RWPE1 (cell line): ENCODE measurements at regions not wholly inside any gene's neighbourhood (a gene's known extent, or its start where the extent isn't known, plus 50 kb on each side); places are given as distances from the start of the nearest gene placed in this dataset.
A peak's percentile ranks its signal among the peaks of the same experiment; 100 is the strongest.

ENCODE experiments used
- CTCF ChIA-PET: fragments of 350-600 bp; sonication (Branson Sonifier 250); formaldehyde crosslinking; extraction: SDS; loops from one replicate; lab custom pipeline; 2021; lab: Yijun Ruan, JAX
- POLR2A ChIA-PET: fragments of 400-600 bp; formaldehyde crosslinking; extraction: SDS; loops from one replicate; lab custom pipeline; 2020; ENCODE audit warnings: antibody characterized with exemption; ENCODE audit not compliant: low non-redundant PET; lab: Yijun Ruan, JAX
- DNase-seq: peaks from one replicate; pipeline ENCODE4 v3.0.0; 2012; ENCODE audit warnings: low spot score
- H3K27ac ChIP-seq: fragments of 450-650 bp; 2 replicates; pipeline ENCODE4 v1.5.1; 2017
- CTCF ChIP-seq: fragments of 450-650 bp; conservative IDR thresholded peaks from 2 replicates; pipeline ENCODE4 v1.5.1; 2017; ENCODE audit warnings: low read depth, mild to moderate bottlenecking

DNA sequence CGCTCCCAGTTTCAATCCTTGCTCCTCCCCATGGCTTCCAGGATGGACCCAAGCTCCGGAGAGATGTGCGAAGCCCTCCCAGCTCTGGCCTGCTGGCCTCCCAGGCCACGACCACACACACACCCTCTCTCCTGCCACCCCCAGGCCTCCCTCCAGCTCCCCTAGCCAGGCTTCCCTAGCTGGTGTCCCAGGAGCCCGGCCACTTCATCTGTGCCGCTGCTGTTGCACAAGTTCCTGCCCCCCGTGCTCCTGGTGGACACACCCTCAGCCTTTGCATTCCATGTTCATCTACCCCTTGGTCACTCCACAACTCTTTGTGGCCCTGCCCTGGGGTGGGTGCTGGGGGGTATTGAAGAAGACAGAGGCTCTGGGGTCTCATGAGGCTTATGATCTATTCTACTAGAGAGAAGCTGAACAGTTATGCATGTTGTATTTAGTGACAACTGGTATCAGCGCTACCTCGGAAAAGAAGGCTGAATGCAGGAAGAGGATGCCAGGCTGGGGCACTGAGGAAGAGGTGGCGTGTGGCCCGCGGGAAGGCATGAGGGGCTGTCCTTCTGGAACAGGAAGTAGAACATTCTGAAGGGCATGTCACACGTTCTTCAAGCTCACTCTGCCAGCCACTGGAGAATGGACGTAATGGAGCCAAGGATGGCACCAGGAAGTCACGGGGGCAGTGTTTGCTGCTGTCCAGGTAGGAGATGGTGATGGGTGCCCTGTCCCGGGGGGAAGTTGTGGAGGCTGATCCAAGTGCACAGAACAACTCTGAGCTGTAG, 172.4 kb downstream of the PSMG1 start:
- no peak for TF ChIP-seq CTCF
- ChIA-PET POLR2A (no interaction called here), CTCF (interaction anchor here (1.2 kb wide), 1 partner anchor 40 kb away, joined by 3 read pairs; no protein-coding TSS in a partner anchor)
- no peak for DNase-seq
- peak overlapping the region; percentile 36 for H3K27ac ChIP-seq

DNA sequence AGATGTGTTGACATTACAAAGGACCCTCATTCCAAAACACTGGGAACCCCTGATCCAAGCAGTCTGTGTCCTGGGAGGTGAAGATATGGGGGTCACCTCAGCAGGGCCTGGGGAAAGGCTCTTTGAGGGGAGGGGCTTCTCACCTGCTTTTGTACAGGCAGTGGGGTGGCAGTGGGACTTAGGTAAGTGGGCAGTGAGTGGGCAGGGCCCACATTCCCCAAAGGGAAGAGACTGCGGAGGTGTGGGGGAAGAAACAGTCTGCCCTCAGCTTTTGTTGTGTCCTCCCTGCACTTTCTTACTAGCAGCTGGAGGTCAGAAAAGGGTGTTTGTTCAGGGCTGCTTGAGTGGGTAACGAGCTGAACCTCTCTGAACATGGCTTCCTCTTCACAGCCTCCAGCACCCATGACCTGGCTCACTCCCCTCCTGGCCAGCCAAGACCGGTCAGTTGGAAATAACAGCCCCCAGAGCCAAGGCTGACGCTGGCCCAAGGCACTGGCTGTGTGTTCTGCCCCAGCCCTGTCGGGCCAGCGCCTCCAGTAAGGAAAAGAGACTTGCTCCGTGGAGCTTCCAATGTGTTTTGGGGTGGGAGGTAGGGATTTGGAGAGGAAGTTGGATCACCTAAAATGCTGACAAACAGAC, 173.5 kb downstream of the PSMG1 start:
- DNase-seq = no peak
- ChIA-PET POLR2A (interaction anchor here (0.6 kb wide), 1 partner anchor 10 kb away, joined by 3 read pairs; no protein-coding TSS in a partner anchor), CTCF (no interaction called here)
- peak overlapping the region; percentile 29 for H3K27ac ChIP-seq
- no peak for TF ChIP-seq CTCF

DNA sequence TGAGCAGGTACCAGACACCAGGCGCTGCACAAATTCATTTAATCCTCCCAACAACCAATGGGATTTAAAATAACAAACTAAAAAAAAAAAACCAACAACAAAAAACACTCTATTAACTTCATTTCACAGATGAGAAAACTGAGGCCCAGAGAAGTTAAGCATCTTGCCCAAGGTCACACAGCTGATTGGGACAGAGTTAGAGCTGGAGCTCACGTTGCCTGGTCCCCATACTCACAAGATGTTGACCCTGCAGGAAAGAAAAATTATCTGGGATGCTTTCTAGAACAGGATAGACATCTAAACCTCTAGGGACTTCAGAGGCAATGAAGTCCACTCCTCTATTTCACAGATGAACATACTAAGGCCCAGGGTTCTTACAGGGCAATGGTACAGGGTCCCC, 175.3 kb downstream of the PSMG1 start:
- H3K27ac ChIP-seq = peak overlapping the region; percentile 26; the same call in 1 of the 2 replicates
- ChIA-PET CTCF (interaction anchor here (0.6 kb wide), 1 partner anchor 109 kb away, joined by 3 read pairs; no protein-coding TSS in a partner anchor), POLR2A (no interaction called here)
- DNase-seq = no peak
- TF ChIP-seq CTCF = no peak

GRCh38 chr21:39007532-39007931, 175.7 kb downstream of the PSMG1 start:
- CTCF ChIA-PET = interaction anchor here (0.6 kb wide), 1 partner anchor 109 kb away, joined by 3 read pairs; no protein-coding TSS in a partner anchor
- TF ChIP-seq CTCF = no peak
- DNase-seq = peak; percentile 70
- peak overlapping the region; percentile 84; the same call in 1 of the 2 replicates for H3K27ac ChIP-seq
- POLR2A ChIA-PET = no interaction called here

DNA sequence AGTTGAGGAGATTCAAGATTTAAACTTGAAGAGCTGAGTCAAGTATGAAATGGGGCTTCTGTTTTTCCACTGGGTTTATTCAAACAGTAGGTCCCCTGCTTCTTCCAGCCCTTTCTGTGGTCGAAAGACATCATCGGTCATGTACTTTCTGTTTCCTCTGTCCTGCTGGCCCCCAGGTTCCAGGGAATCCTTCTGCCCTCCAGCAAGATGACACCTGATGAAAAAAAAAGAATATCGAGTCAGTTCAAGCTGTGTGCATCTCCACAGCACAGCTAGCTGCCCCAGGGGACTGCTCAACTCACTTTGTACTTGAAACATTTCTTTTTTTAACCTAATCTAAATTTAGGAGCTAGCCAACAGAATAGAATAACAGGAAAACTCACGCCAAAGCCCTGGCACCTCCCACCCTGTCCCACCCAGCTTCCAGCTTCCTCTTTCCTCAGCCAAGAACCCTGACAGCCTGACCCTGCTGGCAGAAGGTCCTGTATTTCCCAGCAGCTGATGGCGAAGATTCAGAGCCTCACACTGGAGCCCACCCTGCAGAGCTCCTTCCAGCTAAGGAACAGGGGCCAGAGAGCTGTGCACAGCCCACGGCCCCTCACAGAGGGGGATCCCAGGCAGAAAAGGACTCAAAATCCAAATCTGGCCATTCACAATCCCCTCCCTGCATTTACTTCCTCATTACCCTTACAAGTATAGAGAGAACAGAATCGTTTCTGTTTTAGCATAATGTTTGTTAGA, 176.5 kb downstream of the PSMG1 start:
- no peak for TF ChIP-seq CTCF
- peak overlapping the region; percentile 84 for H3K27ac ChIP-seq
- DNase-seq = no peak
- CTCF ChIA-PET = interaction anchor here (0.7 kb wide), 1 partner anchor 80 kb away, joined by 3 read pairs; no protein-coding TSS in a partner anchor
- POLR2A ChIA-PET = no interaction called here

GRCh38 chr21:39005502-39005787, 177.8 kb downstream of the PSMG1 start:
- POLR2A ChIA-PET = no interaction called here
- H3K27ac ChIP-seq = peak overlapping the region; percentile 74
- no peak for TF ChIP-seq CTCF
- CTCF ChIA-PET = no interaction called here
- no peak for DNase-seq
